ENCODE measurements at regions not wholly inside any gene's neighbourhood (a gene's known extent, or its start where the extent isn't known, plus 50 kb on each side); places are given as distances from the start of the nearest gene placed in this dataset.

- no peak for TF ChIP-seq CREB1 (IDR thresholded peaks at IDR 0.05; ENCODE audit: low read depth)
- TF ChIP-seq EGR1 (IDR thresholded peaks at IDR 0.05): no peak
- TF ChIP-seq TCF12 (IDR thresholded peaks at IDR 0.05; ENCODE audit: low read depth): no peak
- TF ChIP-seq, protein P1, sequence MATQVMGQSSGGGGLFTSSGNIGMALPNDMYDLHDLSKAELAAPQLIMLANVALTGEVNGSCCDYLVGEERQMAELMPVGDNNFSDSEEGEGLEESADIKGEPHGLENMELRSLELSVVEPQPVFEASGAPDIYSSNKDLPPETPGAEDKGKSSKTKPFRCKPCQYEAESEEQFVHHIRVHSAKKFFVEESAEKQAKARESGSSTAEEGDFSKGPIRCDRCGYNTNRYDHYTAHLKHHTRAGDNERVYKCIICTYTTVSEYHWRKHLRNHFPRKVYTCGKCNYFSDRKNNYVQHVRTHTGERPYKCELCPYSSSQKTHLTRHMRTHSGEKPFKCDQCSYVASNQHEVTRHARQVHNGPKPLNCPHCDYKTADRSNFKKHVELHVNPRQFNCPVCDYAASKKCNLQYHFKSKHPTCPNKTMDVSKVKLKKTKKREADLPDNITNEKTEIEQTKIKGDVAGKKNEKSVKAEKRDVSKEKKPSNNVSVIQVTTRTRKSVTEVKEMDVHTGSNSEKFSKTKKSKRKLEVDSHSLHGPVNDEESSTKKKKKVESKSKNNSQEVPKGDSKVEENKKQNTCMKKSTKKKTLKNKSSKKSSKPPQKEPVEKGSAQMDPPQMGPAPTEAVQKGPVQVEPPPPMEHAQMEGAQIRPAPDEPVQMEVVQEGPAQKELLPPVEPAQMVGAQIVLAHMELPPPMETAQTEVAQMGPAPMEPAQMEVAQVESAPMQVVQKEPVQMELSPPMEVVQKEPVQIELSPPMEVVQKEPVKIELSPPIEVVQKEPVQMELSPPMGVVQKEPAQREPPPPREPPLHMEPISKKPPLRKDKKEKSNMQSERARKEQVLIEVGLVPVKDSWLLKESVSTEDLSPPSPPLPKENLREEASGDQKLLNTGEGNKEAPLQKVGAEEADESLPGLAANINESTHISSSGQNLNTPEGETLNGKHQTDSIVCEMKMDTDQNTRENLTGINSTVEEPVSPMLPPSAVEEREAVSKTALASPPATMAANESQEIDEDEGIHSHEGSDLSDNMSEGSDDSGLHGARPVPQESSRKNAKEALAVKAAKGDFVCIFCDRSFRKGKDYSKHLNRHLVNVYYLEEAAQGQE (IDR thresholded peaks at IDR 0.05; ENCODE audit: low read depth): no peak
- TF ChIP-seq FOXM1 (IDR thresholded peaks at IDR 0.05; ENCODE audit: borderline replicate concordance, low read depth): no peak
These were observed 103.9 kb downstream of the ESM1 start for GRCh38 chr5:54881286-54882005.
